ENCODE measurements at regions not wholly inside any gene's neighbourhood (a gene's known extent, or its start where the extent isn't known, plus 50 kb on each side); places are given as distances from the start of the nearest gene placed in this dataset.

DNA sequence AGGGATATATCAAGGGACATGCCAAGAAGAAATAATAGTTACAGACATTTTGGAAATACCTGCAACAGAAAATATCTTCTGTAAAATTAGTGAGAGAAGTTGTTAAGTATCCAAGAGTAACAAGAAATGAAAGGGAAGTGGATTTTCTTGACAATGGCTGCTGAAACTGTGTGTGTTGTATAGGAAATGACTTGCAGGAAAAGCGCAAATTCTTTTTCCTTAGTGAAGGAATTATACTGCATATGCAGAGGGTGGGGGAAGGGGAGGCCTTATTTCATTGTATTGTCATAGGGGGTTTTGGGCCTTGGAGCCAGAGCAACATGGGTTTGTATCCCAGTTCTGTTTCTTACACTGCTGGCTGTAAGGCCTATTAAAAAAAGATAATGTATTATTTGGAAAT, 84.4 kb upstream of the DDHD1 start:
- no peaks in the 10 kb centered on the region for H3F3A ChIP-seq (ENCODE audit: low read length, unreplicated experiment)
- no peaks in the 10 kb centered on the region for H3K27me3 ChIP-seq (ENCODE audit: low read length)
- H3K9me3 ChIP-seq (ENCODE audit: low read length) = no peaks in the 10 kb centered on the region
- no peaks in the 10 kb centered on the region for H3K79me2 ChIP-seq (ENCODE audit: low read length)
- no TSS peak for BruUV-seq (replicated peaks)
- TF ChIP-seq, protein P1, sequence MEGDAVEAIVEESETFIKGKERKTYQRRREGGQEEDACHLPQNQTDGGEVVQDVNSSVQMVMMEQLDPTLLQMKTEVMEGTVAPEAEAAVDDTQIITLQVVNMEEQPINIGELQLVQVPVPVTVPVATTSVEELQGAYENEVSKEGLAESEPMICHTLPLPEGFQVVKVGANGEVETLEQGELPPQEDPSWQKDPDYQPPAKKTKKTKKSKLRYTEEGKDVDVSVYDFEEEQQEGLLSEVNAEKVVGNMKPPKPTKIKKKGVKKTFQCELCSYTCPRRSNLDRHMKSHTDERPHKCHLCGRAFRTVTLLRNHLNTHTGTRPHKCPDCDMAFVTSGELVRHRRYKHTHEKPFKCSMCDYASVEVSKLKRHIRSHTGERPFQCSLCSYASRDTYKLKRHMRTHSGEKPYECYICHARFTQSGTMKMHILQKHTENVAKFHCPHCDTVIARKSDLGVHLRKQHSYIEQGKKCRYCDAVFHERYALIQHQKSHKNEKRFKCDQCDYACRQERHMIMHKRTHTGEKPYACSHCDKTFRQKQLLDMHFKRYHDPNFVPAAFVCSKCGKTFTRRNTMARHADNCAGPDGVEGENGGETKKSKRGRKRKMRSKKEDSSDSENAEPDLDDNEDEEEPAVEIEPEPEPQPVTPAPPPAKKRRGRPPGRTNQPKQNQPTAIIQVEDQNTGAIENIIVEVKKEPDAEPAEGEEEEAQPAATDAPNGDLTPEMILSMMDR (conservative IDR thresholded peaks at IDR 0.05; ENCODE audit: low read depth, low read length) = no peak
- TF ChIP-seq EZH2 (IDR thresholded peaks at IDR 0.05; ENCODE audit: low read length, unreplicated experiment) (no peak), EZH2phosphoT487 (IDR thresholded peaks at IDR 0.05; ENCODE audit: borderline replicate concordance, low read length) (no peak)
- CTCF ChIA-PET = no interaction called here
- no peak overlapping the region for H3K9ac ChIP-seq (ENCODE audit: low read length)
- no peak overlapping the region for H3K27ac ChIP-seq (ENCODE audit: low read length)
- POLR2A ChIA-PET (ENCODE audit: unreplicated experiment) = interaction anchor here (0.7 kb wide), 1 partner anchor 817 kb away, joined by 13 read pairs; no protein-coding TSS in a partner anchor
- H4K20me1 ChIP-seq (ENCODE audit: low read length) = no peaks in the 10 kb centered on the region
- H3K4me2 ChIP-seq (ENCODE audit: low read length) = no peak overlapping the region
- no peaks in the 10 kb centered on the region for H3K9me2 ChIP-seq (replicated peaks; ENCODE audit: low read length)
- intact Hi-C loops (cut with micrococcal nuclease) = no loop called here
- DNase-seq (no peak), ATAC-seq (no peak)
- no peak overlapping the region for H3K4me3 ChIP-seq (ENCODE audit: low read length)
- no peaks in the 10 kb centered on the region for H3K36me3 ChIP-seq (ENCODE audit: low read depth, low read length)
- no peaks in the 10 kb centered on the region for H3K4me1 ChIP-seq (ENCODE audit: insufficient read depth, low read length)
- no peak overlapping the region for H2AFZ ChIP-seq (ENCODE audit: low read length)

DNA sequence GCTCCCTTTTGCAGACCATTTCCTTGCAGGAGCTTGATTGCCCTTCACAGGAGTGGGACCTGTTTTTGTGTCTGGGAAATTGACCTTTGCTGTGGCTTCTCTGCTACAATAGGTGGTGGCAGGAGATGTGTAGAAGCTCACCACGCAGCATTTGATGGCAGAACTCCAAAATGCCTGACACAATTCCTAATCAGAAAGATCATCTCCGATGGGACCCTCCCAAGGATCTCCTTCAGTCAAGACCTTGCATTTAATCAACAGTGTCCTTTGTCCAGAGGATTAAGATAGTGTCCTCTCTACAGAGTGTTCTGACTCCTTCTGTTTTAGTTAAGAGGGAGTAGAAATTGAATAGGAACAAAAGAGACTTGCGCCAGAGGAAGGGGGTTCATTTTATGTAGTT, 83.6 kb upstream of the DDHD1 start:
- ChIA-PET CTCF (no interaction called here), POLR2A (ENCODE audit: unreplicated experiment) (no interaction called here)
- Histone ChIP-seq H3K9me2 (replicated peaks; ENCODE audit: low read length) (no peaks in the 10 kb centered on the region), H4K20me1 (ENCODE audit: low read length) (no peaks in the 10 kb centered on the region), H3K36me3 (ENCODE audit: low read depth, low read length) (no peaks in the 10 kb centered on the region), H3K79me2 (ENCODE audit: low read length) (no peaks in the 10 kb centered on the region), H3K27ac (ENCODE audit: low read length) (no peak overlapping the region), H3K27me3 (ENCODE audit: low read length) (no peaks in the 10 kb centered on the region), H3K9ac (ENCODE audit: low read length) (no peak overlapping the region), H3F3A (ENCODE audit: low read length, unreplicated experiment) (no peaks in the 10 kb centered on the region), H3K4me2 (ENCODE audit: low read length) (no peak overlapping the region), H2AFZ (ENCODE audit: low read length) (no peak overlapping the region), H3K4me3 (ENCODE audit: low read length) (no peak overlapping the region), H3K9me3 (ENCODE audit: low read length) (no peaks in the 10 kb centered on the region), H3K4me1 (ENCODE audit: insufficient read depth, low read length) (no peaks in the 10 kb centered on the region)
- BruUV-seq (replicated peaks) = no TSS peak
- intact Hi-C loops (cut with micrococcal nuclease) = no loop called here
- DNase-seq = no peak
- TF ChIP-seq EZH2 (IDR thresholded peaks at IDR 0.05; ENCODE audit: low read length, unreplicated experiment) (no peak), EZH2phosphoT487 (IDR thresholded peaks at IDR 0.05; ENCODE audit: borderline replicate concordance, low read length) (no peak)
- TF ChIP-seq, protein P1 (conservative IDR thresholded peaks at IDR 0.05; ENCODE audit: low read depth, low read length) = no peak
- ATAC-seq = no peak

DNA sequence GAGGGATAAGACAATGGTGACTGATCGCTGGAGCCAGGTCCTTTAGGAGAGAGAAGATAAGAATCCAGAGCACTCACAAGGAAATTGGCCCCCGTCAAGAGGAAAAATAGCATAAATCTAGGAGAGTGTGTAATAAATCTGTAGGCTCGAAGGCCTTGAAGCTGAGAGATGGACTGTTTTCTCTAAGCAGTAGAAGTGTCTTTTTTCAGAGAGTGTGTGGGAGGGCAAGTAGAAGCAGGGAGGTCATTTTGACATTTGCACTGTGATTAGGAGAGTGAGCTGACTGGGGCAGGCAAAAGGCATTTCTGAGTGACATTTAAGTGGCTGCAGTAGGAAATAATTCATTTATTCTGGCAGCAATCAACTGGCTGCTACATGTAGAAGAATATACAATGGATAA, 78.0 kb upstream of the DDHD1 start:
- H3K4me2 ChIP-seq (ENCODE audit: low read length) = no peak overlapping the region
- H3K4me1 ChIP-seq (ENCODE audit: insufficient read depth, low read length) = no peaks in the 10 kb centered on the region
- H3K36me3 ChIP-seq (ENCODE audit: low read depth, low read length) = no peaks in the 10 kb centered on the region
- H3K9ac ChIP-seq (ENCODE audit: low read length) = no peak overlapping the region
- H3K79me2 ChIP-seq (ENCODE audit: low read length) = no peaks in the 10 kb centered on the region
- DNase-seq (no peak), ATAC-seq (no peak)
- H3K4me3 ChIP-seq (ENCODE audit: low read length) = no peak overlapping the region
- POLR2A ChIA-PET (ENCODE audit: unreplicated experiment) = no interaction called here
- H3K27me3 ChIP-seq (ENCODE audit: low read length) = no peaks in the 10 kb centered on the region
- H3K27ac ChIP-seq (ENCODE audit: low read length) = no peak overlapping the region
- no peaks in the 10 kb centered on the region for H3K9me3 ChIP-seq (ENCODE audit: low read length)
- BruUV-seq (replicated peaks) = no TSS peak
- no peaks in the 10 kb centered on the region for H4K20me1 ChIP-seq (ENCODE audit: low read length)
- intact Hi-C loops (cut with micrococcal nuclease) = no loop called here
- no peak overlapping the region for H2AFZ ChIP-seq (ENCODE audit: low read length)
- H3F3A ChIP-seq (ENCODE audit: low read length, unreplicated experiment) = no peaks in the 10 kb centered on the region
- CTCF ChIA-PET = no interaction called here
- TF ChIP-seq, protein P1 (conservative IDR thresholded peaks at IDR 0.05; ENCODE audit: low read depth, low read length) = no peak
- TF ChIP-seq EZH2phosphoT487 (IDR thresholded peaks at IDR 0.05; ENCODE audit: borderline replicate concordance, low read length) (no peak), EZH2 (IDR thresholded peaks at IDR 0.05; ENCODE audit: low read length, unreplicated experiment) (no peak)
- no peaks in the 10 kb centered on the region for H3K9me2 ChIP-seq (replicated peaks; ENCODE audit: low read length)

Measured in PC-3 (cell line).